OCI-LY3 (cell line): ENCODE measurements at regions not wholly inside any gene's neighbourhood (a gene's known extent, or its start where the extent isn't known, plus 50 kb on each side); places are given as distances from the start of the nearest gene placed in this dataset.

Experiments
- CTCF ChIP-seq: fragments of 200-600, 300-600 bp; sonication (generic); IDR thresholded peaks from 2 replicates; pipeline ENCODE4 v1.5.1; 2014; ENCODE audit warnings: antibody characterized with exemption, low read length, low read depth
- EZH2phosphoT487 ChIP-seq: fragments of 200-600 bp; shearing (Covaris generic); IDR thresholded peaks from 2 replicates; pipeline ENCODE4 v1.6.1; 2018; ENCODE audit warnings: antibody characterized with exemption, mixed run types, low read depth

- TF ChIP-seq CTCF = no peak
- TF ChIP-seq EZH2phosphoT487 = no peak
Observed at GRCh38 chr16:63742150-63742549, 1379.7 kb downstream of the CDH11 start.
